Neural crest cell (in vitro differentiated cells): ENCODE measurements at regions not wholly inside any gene's neighbourhood (a gene's known extent, or its start where the extent isn't known, plus 50 kb on each side); places are given as distances from the start of the nearest gene placed in this dataset.
A peak's percentile ranks its signal among the peaks of the same experiment; 100 is the strongest.

ENCODE experiments used
- DNase-seq: peaks from one replicate; pipeline ENCODE4 v3.0.0; 2021; ENCODE audit warnings: low read depth, mixed read lengths, low spot score
- H3K27ac Mint-ChIP-seq: one replicate; pipeline ENCODE4 v1.8.0; 2021; ENCODE audit warnings: mild to moderate bottlenecking, mixed read lengths; ENCODE audit not compliant: unreplicated experiment
- H3K27me3 Mint-ChIP-seq: 2 replicates; pipeline ENCODE4 v1.8.0; 2021; ENCODE audit warnings: low read depth, mild to moderate bottlenecking, mixed read lengths
- H3K36me3 Mint-ChIP-seq: 2 replicates; pipeline ENCODE4 v1.8.0; 2021; ENCODE audit warnings: low read depth, mild to moderate bottlenecking, mixed read lengths
- H3K4me1 Mint-ChIP-seq: 2 replicates; pipeline ENCODE4 v1.8.0; 2021; ENCODE audit warnings: mixed read lengths
- H3K4me3 Mint-ChIP-seq: one replicate; pipeline ENCODE4 v1.8.0; 2021; ENCODE audit warnings: mild to moderate bottlenecking, mixed read lengths
- H3K9me3 Mint-ChIP-seq: 2 replicates; pipeline ENCODE4 v1.8.0; 2021; ENCODE audit warnings: mixed read lengths
- TF ChIP-seq, protein P1 (sequence below): fragments of 200-600 bp; sonication (generic); conservative IDR thresholded peaks from 2 replicates; pipeline ENCODE4 v1.5.0; 2021; ENCODE audit warnings: antibody characterized with exemption, mild to moderate bottlenecking

DNA sequence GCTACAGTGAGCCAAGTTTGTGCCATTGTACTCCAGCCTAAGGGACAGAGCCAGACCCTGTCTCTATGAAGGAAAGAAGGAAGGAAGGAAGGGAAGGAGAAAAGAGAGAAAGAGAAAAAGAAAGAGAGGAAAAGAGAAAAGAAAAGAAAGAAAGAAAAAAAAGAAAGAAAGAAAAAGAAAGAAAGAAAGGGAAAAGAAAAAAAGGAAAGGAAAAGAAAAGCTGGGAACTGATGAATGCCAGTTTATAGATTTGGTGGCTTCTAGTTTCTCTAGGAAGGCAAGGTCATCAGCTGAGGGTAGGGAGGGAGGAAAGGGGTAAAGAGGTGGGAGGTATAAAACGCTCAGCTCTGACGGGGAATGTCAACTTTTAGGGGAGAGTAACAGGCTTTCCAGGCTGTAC, 62.3 kb upstream of the AKT3 start:
- Mint-ChIP-seq H3K4me1 (peaks cover 3% of the 10 kb centered on the region), H3K27ac (no peak overlapping the region), H3K27me3 (peaks cover 26% of the 10 kb centered on the region), H3K9me3 (peaks cover 4% of the 10 kb centered on the region), H3K4me3 (no peak overlapping the region), H3K36me3 (no peaks in the 10 kb centered on the region)
- TF ChIP-seq, protein P1, sequence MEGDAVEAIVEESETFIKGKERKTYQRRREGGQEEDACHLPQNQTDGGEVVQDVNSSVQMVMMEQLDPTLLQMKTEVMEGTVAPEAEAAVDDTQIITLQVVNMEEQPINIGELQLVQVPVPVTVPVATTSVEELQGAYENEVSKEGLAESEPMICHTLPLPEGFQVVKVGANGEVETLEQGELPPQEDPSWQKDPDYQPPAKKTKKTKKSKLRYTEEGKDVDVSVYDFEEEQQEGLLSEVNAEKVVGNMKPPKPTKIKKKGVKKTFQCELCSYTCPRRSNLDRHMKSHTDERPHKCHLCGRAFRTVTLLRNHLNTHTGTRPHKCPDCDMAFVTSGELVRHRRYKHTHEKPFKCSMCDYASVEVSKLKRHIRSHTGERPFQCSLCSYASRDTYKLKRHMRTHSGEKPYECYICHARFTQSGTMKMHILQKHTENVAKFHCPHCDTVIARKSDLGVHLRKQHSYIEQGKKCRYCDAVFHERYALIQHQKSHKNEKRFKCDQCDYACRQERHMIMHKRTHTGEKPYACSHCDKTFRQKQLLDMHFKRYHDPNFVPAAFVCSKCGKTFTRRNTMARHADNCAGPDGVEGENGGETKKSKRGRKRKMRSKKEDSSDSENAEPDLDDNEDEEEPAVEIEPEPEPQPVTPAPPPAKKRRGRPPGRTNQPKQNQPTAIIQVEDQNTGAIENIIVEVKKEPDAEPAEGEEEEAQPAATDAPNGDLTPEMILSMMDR, result no peak
- DNase-seq, result no peak

DNA sequence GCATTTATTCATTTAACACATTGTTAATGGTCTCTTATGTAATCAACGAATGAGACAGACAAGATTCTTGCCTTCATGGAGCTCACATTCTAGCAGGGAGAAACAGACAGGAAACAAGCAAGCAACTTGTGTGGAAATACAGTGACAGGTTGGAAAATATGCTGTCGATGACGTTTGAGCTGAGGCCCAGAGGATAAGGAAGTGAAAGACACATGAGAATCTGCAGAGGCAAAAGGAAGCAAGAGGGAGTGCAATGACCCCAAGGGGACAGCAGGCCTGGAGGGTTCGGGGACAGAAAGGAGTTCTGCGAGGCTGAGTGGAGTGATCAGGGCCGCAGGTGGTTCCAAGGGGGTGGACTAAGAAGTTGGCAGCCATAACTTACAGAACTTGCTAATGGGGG, 60.6 kb upstream of the AKT3 start:
- TF ChIP-seq, protein P1, result no peak
- Mint-ChIP-seq H3K4me1 (no peaks in the 10 kb centered on the region), H3K4me3 (no peak overlapping the region), H3K27ac (no peak overlapping the region), H3K9me3 (peaks cover 4% of the 10 kb centered on the region), H3K27me3 (peaks cover 14% of the 10 kb centered on the region), H3K36me3 (no peaks in the 10 kb centered on the region)
- DNase-seq, result no peak

DNA sequence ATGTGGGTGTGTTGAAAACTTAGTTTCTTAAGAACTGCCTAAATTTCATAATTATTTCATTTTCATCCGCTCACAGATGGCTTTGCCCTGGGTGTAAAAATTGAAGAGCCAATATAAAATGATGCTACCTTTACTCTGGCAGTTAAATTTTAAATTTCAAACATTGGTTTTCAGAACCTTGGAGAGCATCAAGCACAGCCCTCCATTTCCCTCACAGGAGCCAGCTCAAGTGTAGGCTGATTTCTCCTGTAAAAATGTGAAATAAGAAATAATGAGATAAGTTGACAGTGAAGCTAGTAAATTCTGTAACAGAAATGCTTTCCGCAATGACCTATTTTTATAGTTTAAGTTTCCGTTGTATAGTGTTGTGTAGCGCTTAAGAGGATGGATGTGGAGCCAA, 53.9 kb upstream of the AKT3 start:
- H3K36me3 Mint-ChIP-seq, result no peaks in the 10 kb centered on the region
- no peaks in the 10 kb centered on the region for H3K9me3 Mint-ChIP-seq
- H3K4me3 Mint-ChIP-seq, result no peak overlapping the region
- H3K27ac Mint-ChIP-seq, result no peak overlapping the region
- peaks cover 26% of the 10 kb centered on the region for H3K4me1 Mint-ChIP-seq
- TF ChIP-seq, protein P1, result no peak
- no peak for DNase-seq
- H3K27me3 Mint-ChIP-seq, result no peaks in the 10 kb centered on the region

DNA sequence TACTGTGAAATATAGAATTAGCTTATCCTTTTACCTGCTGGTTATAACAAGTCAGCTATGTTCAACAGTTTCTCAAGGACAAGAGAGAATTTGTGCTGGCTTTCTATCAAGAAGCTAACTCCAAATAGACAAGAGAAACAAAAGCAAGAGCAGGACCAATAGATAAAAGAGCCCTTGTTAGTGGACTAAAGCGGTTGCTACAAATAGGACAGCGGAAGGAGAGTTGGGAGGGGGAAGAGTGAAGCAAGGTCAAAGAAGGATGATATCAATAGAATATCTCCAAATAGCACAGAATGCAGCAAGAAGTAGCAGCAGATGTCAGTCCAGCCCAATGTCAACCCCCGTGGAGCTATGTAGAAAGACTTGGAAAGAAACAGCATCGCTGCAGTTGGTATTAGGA, 53.0 kb upstream of the AKT3 start:
- no peak for DNase-seq
- peak overlapping the region; percentile 5 for H3K4me3 Mint-ChIP-seq
- no peaks in the 10 kb centered on the region for H3K27me3 Mint-ChIP-seq
- H3K36me3 Mint-ChIP-seq, result no peaks in the 10 kb centered on the region
- H3K4me1 Mint-ChIP-seq, result peaks cover 26% of the 10 kb centered on the region
- H3K9me3 Mint-ChIP-seq, result no peaks in the 10 kb centered on the region
- no peak overlapping the region for H3K27ac Mint-ChIP-seq
- TF ChIP-seq, protein P1, result no peak

DNA sequence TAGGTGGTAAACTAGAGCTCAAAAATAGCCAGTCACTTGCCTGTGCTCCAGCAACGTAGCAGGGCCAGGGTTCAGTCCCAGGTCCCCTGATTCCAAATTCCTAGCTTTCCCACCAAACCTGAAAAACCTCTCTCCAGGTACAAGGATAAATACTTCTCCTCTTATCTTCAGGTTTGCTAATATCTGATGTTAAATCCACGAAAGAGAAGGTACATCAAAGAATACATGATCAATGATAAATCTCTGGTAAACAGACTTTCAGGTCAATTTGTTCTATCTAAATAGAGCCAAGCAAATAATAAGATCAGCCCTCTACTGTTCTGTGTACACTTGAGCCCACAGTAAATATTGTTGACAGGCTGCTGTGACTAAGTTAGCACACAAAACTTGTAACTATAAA, 52.1 kb upstream of the AKT3 start:
- no peak overlapping the region for H3K4me3 Mint-ChIP-seq
- TF ChIP-seq, protein P1, result no peak
- H3K36me3 Mint-ChIP-seq, result no peaks in the 10 kb centered on the region
- no peaks in the 10 kb centered on the region for H3K9me3 Mint-ChIP-seq
- peak overlapping the region; percentile 51 for H3K27ac Mint-ChIP-seq
- H3K27me3 Mint-ChIP-seq, result no peaks in the 10 kb centered on the region
- DNase-seq, result no peak
- peaks cover 26% of the 10 kb centered on the region for H3K4me1 Mint-ChIP-seq
